Keratinocyte (primary cell): ENCODE measurements at regions not wholly inside any gene's neighbourhood (a gene's known extent, or its start where the extent isn't known, plus 50 kb on each side); places are given as distances from the start of the nearest gene placed in this dataset.

Source experiments
- EZH2 ChIP-seq: IDR thresholded peaks from one replicate; pipeline ENCODE4 v1.6.1; 2012; ENCODE audit warnings: inconsistent platforms, mild to moderate bottlenecking, low read length, moderate library complexity
- TF ChIP-seq, protein P1 (sequence below), 3 experiments: IDR thresholded peaks in 1 of 3; conservative IDR thresholded peaks in 1 of 3; optimal IDR thresholded peaks in 1 of 3; 2 replicates in 2 of 3; 3 replicates in 1 of 3; pipeline versions ENCODE3 to v1.5.1; 2011; ENCODE audit warnings: low read length in 3 of 3, mild to moderate bottlenecking in 3 of 3, moderate library complexity in 2 of 3, control low read depth in 1 of 3, inconsistent platforms in 1 of 3; ENCODE audit not compliant: insufficient read depth in 2 of 3; ENCODE audit errors: extremely low read depth in 1 of 3

DNA sequence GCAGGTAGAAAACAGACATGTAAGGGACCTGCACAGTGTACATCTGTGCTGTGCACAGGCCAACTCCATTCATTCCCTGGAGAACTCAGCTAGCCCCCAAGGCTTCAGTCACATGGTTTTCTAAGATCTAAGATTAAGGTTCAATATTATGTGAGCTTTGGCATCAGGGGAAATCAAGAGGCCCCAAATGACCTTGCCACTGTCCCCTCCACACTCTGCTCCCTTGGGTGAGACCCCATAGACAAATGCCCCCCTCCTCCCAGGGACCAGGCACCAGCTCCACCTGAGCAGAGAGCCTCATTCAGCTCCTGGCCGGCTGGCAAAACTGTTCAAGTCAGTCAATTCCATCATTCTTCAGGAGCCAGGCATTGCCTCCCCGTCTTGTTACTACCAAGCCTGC, 93.6 kb upstream of the TMEM18 start:
- TF ChIP-seq EZH2 = no peak
- TF ChIP-seq, protein P1, sequence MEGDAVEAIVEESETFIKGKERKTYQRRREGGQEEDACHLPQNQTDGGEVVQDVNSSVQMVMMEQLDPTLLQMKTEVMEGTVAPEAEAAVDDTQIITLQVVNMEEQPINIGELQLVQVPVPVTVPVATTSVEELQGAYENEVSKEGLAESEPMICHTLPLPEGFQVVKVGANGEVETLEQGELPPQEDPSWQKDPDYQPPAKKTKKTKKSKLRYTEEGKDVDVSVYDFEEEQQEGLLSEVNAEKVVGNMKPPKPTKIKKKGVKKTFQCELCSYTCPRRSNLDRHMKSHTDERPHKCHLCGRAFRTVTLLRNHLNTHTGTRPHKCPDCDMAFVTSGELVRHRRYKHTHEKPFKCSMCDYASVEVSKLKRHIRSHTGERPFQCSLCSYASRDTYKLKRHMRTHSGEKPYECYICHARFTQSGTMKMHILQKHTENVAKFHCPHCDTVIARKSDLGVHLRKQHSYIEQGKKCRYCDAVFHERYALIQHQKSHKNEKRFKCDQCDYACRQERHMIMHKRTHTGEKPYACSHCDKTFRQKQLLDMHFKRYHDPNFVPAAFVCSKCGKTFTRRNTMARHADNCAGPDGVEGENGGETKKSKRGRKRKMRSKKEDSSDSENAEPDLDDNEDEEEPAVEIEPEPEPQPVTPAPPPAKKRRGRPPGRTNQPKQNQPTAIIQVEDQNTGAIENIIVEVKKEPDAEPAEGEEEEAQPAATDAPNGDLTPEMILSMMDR (optimal IDR thresholded peaks at IDR 0.05 in 1 of 3, IDR thresholded peaks at IDR 0.05 in 1 of 3, conservative IDR thresholded peaks at IDR 0.05 in 1 of 3; ENCODE audit: extremely low read depth in 1 of 3, insufficient read depth in 2 of 3, low read length in 3 of 3) = no peak
